ENCODE measurements at regions not wholly inside any gene's neighbourhood (a gene's known extent, or its start where the extent isn't known, plus 50 kb on each side); places are given as distances from the start of the nearest gene placed in this dataset.

GRCh38 chr9:3732077-3733038, 206.6 kb upstream of the RFX3 start:
- peak; percentile 42 to 54 for DNase-seq

DNA sequence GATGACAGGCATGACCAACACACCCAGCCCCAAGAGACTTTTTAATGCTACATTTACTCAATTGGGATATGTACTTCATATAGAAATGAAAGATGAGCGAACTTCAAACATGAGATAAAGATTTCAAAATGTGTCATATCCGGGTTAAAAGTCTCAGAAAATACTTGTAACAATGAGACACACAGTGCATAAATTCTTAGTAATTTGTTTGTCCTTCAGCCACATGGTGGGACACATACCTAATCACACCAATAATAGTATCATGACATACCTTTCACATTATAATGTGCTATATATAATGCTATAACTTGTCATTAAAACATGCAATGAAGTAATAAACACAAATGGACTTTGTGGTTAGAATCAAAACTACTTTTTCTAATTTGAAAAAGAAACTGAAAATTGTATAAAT, 204.7 kb upstream of the RFX3 start:
- no peak for DNase-seq

- DNase-seq = no peak
Observed at GRCh38 chr9:3721096-3721495, 195.3 kb upstream of the RFX3 start.

DNA sequence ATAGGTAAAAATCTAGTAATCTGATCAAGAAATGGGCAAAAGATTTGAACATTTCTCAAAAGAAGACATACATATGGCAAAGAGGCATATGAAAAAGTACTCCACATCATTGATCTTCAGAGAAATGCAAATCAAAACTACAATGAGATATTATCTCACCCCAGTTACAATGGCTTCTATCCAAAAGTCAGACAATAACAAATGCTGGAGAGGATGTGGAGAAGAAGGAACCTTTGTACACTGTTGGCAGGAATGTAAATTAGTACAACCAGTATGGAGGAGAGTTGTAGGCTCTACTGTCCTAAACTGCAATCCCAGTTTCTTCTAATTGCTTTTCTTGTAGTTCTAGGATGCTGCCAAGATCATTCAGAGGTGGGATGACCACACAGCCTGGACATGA, 193.5 kb upstream of the RFX3 start:
- no peak for DNase-seq

DNA sequence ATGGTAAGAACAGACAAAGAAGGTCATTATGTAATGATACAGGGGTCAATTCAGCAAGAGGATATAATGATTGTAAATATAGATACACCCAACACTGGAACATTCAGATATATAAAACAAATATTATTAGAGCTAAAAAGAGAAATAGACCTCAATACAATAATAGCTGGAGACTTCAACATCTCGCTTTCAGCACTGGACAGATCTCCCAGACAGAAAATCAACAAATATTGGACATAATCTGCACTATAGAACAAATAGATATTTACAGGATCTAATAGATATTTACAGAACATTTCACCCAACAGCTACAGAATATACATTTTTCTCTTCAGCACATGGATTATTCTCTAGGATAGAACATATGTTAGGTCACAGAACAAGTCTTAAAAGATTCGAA, 190.6 kb upstream of the RFX3 start:
- no peak for DNase-seq

- no peak for DNase-seq
Observed at GRCh38 chr9:3708751-3709150, 182.9 kb upstream of the RFX3 start.

GRCh38 chr9:3704890-3705289, 179.1 kb upstream of the RFX3 start:
- no peak for DNase-seq

- DNase-seq = no peak
Observed at GRCh38 chr9:3700772-3701171, 175.0 kb upstream of the RFX3 start.

GRCh38 chr9:3699883-3700282, 174.1 kb upstream of the RFX3 start:
- no peak for DNase-seq

DNA sequence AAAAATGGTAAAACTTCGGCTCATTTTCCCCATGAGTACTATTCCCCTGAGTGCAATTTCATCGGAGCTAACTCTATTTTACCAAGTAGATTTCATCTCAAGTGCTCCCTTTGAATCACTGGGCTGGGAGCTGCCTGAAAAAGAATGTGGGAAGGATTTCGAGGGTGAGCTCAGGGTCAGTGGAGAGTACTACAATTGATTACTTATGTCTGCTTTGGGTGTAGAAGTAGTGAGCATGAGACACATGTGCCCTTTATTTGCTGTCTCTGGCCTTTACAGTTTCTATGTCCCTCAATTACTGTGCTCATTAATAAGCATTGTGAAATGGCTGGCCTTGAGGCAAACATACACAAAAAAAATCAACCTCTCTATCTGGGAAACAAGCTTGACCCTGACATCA, 172.7 kb upstream of the RFX3 start:
- DNase-seq = no peak

DNA sequence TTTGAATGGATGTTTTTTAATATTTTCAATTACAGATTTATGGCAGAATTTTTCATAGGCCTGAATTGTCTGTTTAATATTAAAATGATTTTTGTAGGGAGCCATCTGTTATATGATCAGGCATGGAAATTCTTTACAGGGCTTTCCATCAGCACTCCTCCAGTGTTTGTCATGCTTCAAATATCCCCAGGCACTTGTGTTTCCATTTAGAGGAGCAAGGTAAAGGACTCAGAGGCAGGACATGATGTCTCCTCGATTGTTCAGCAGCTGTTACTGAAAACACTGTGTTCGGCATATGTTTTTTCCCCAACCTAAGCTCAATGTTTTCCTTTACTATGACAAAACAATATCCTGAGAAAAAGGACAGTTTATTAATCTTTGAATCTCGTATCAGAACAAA, 172.3 kb upstream of the RFX3 start:
- DNase-seq = no peak

DNA sequence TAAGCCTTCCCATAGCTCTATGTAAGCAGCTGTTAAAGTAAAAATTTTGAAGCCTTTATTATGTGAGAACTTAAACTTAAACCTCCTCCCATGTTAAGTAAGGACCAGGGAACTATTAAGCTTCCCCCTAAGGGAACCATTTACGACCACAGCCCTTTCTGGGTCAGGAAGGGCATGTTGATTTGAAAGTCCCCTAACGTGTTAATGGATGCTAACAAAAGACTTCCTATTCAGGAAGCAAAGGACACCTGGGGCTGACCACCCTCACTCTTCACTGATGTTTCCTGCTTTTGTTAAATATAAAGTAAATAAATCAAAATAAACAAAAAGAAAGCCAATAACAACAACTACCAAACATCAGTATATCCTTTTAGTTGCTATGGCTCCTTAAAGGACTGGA, 170.6 kb upstream of the RFX3 start:
- DNase-seq = no peak

GRCh38 chr9:3692606-3693005, 166.8 kb upstream of the RFX3 start:
- DNase-seq = no peak

- no peak for DNase-seq
Observed at GRCh38 chr9:3689555-3689954, 163.8 kb upstream of the RFX3 start.

- DNase-seq = no peak
Observed at GRCh38 chr9:3687145-3687544, 161.3 kb upstream of the RFX3 start.

DNA sequence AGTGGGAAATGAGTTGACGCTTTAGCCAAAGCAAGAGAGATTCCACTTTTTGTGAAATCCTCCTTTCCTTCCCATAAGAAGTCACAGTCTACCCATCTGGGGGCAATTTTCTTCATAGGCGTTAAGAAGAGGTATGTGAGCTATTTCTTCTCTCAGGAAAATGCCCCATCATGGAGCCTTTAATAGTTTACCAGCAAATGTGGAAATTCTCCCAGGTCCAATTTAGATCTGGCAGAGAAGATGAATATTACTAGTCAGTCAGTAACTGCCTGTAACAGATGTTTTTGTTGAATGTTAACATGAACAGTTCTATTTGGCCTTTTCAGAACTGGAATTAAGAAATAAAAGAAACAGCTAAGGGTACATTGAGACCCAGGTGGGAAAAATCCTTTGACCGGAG, 156.4 kb upstream of the RFX3 start:
- DNase-seq = no peak

DNA sequence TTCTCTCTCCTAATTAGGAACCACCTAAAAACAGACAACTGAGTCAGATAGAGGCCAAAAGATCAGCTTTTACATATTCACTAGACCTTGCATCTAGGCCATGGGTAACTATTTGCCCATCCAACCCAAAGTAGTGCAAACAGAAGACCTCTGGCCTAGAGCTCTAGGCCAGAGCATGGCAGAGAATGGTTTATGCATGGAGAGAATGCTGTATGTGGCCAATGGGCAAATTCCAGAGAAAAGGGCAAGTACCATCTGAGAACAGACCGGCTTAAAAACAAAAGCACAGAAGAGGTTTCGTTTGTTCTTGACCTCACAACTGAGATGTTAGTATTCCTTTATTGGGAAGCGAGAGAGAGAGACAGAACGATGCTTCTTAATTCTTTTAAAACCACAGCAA, 151.7 kb upstream of the RFX3 start:
- DNase-seq = no peak

- DNase-seq = no peak
Observed at GRCh38 chr9:3676766-3677165, 151.0 kb upstream of the RFX3 start.

DNA sequence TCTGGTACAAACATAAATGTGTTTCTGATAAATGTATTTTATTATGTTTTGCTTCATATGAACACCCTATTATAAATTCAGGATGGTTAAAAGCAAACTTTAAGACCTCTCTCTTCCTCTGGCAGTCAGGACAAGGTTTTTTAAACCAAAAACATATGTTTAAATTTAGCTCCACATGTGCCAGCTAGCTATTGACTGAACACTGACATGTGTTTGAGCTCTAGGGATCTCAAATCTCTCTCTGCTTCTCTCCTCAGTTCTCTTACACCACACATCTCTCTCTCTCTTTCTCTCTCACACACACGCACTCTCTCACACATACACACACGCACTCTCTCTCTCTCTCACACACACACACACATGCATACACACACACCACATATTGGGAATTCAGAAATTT, 150.1 kb upstream of the RFX3 start:
- DNase-seq = no peak

DNA sequence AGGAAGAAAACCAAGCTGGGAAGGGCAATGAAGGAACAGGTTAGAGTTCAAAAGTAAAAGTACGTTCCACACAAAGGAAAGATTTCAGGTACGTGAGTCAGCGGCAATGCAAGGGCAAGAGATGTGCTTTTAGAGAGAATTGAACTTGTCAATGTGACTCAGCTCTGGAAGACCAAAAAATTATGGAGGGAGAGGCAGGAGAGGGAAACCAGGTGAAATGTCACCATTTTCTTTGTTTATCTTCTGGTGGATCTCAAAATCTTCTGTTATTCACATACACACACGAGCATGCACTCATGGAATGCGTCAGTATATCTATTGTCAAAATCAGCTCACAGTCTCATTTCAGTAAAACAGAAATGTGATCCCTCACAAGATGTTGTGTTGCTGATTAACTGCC, 148.8 kb upstream of the RFX3 start:
- no peak for DNase-seq

- DNase-seq = no peak
Observed at GRCh38 chr9:3672399-3672798, 146.6 kb upstream of the RFX3 start.

DNA sequence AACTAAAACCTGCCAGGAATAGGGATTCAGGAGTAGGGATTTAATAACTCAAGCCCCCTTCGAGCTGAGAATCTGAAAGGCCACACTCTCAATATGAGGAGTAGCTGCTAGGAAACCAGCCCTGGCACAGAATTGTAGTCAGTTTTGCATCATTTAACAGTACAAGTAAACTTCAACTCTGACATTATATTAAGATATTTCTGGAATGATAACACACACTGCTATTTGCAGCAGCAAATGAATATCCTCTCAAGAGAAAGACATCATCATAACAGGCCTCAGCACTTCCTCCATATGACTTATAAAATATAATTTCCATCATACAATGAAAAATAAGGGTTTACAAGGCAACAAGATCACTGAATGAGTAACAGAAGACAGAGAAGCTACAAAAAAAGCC, 138.2 kb upstream of the RFX3 start:
- no peak for DNase-seq

- no peak for DNase-seq
Observed at GRCh38 chr9:3662671-3663070, 136.9 kb upstream of the RFX3 start.

DNA sequence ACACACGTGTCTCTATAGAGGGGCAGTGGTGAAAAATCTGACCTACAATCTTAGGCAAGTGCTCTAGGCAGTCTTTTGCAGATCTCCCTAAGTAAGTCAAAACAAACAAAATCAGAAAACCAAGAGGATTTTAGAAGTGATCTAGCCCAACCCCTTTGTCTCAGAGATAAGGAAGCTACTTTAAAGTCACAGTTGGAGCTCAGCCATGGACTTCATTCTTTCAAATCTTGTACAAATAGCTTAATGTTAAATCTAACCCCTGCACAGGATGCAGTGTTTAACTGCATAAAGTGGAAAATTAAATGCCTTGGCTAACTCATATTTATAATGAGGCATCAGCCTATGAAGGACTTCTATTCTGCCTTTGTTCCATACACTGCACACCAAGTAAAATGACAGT, 135.1 kb upstream of the RFX3 start:
- no peak for DNase-seq

GRCh38 chr9:3659647-3660046, 133.8 kb upstream of the RFX3 start:
- DNase-seq = no peak
